ENCODE measurements at regions not wholly inside any gene's neighbourhood (a gene's known extent, or its start where the extent isn't known, plus 50 kb on each side); places are given as distances from the start of the nearest gene placed in this dataset.

DNA sequence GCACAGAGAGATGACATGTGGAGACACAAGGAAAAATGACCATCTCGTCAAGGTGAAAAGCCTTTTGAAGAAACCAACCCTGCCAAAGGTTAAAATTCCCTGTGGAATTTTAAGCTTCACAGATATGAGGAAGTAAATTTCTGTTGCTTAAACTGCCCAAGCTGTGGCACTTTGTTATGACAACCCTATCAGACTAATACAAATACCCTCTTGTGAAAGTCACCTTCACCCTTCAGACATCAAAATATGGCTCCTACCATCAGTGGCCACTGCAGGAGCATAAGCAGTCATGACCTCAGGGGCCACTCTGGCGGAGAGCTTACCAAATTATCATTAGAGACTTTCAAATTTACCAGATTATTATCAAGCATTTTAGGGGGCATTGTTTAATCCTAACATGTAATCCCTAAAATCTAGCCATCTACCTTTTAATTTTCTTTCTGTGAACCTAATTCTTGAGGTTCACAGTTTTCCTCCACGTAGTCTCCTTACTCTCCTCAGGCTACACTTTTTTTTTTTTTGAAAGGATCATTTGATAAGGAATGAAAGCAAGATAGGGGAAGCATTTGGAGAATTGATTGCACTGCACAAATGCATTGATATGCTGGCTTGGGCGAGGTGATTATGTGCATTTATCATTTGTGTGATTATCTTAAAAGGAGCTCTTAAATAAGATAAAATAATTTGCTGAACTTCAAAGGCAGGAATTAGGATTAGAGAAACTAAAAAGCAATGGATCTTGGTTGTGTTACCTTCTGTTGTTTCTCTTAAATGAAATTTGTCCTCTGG is 90.3 kb downstream of the TMEM168 start:
- TF ChIP-seq CTCF (IDR thresholded peaks at IDR 0.05) (no peak), POLR2A (IDR thresholded peaks at IDR 0.05) (no peak)

All from heart left ventricle (tissue), 13 donors.